Heart left ventricle (tissue), 16 donors: ENCODE measurements at regions not wholly inside any gene's neighbourhood (a gene's known extent, or its start where the extent isn't known, plus 50 kb on each side); places are given as distances from the start of the nearest gene placed in this dataset.

Source experiments
- ATAC-seq, 4 donors: fragments of 200-7000 bp; cut with Tn5 transposase; one replicate each; pipeline ENCODE4 v1.9.1; 2020 to 2022; ENCODE audit warnings: moderate library complexity in 4 of 4, mild to moderate bottlenecking in 3 of 4, moderate number of reproducible peaks in 1 of 4
- DNase-seq, 5 donors: peaks; one replicate each; pipeline ENCODE4 v3.0.0-alpha.2; 2020
- H3K27ac ChIP-seq, 12 donors: fragments of 200-600 bp; sonication (generic) in 4 of 12; one replicate each; pipeline versions ENCODE4 v1.5.0 to v1.8.0; 2016 to 2022; ENCODE audit warnings: mild to moderate bottlenecking in 2 of 12
- H3K27me3 ChIP-seq, 9 donors: fragments of 200-600 bp; sonication (generic) in 2 of 9; one replicate each; pipeline versions ENCODE4 v1.5.1 to v1.8.0; 2016 to 2022; ENCODE audit warnings: mild to moderate bottlenecking in 3 of 9
- H3K36me3 ChIP-seq, 9 donors: fragments of 200-600 bp; sonication (generic) in 2 of 9; one replicate each; pipeline versions ENCODE4 v1.5.0 to v1.8.0; 2018 to 2022; ENCODE audit warnings: mild to moderate bottlenecking in 2 of 9
- H3K4me1 ChIP-seq, 12 donors: fragments of 200-600 bp; sonication (generic) in 4 of 12; one replicate each; pipeline versions ENCODE4 v1.5.0 to v1.8.0; 2016 to 2022; ENCODE audit warnings: mild to moderate bottlenecking in 3 of 12
- H3K4me3 ChIP-seq, 12 donors: fragments of 200-600 bp; sonication (generic) in 4 of 12; one replicate each; pipeline versions ENCODE4 v1.5.0 to v1.8.0; 2017 to 2022; ENCODE audit warnings: mild to moderate bottlenecking in 9 of 12, moderate library complexity in 4 of 12
- H3K9me3 ChIP-seq, 12 donors: fragments of 200-600 bp; sonication (generic) in 4 of 12; one replicate each; pipeline versions ENCODE4 v1.5.0 to v1.8.0; 2016 to 2022; ENCODE audit warnings: mild to moderate bottlenecking in 1 of 12
- POLR2A ChIP-seq, 2 donors: fragments of 450-650 bp; IDR thresholded peaks; one replicate each; pipeline ENCODE4 v1.6.1; 2017; ENCODE audit warnings: antibody characterized with exemption in 2 of 2, mild to moderate bottlenecking in 2 of 2, moderate library complexity in 2 of 2
- WGBS, 4 donors: extraction: QIAGEN DNeasy Blood & Tissue Kit in 2 of 4; methylation state at CpG; one replicate each; pipeline versions ENCODE4 v1.1.5 to v1.1.7; 2013 to 2018; 5-methylcytosine and 5-hydroxymethylcytosine counted together
- intact Hi-C, 10 donors: fragments of 100-400 bp; cut with DNase I; formaldehyde crosslinking; loops; one replicate each; pipeline versions ENCODE4 v1.11.1 to v1.14.2; 2022
- TF ChIP-seq, protein P1 (sequence below), 12 donors: fragments of 200-600 bp; sonication (generic) in 4 of 12; IDR thresholded peaks; one replicate each; pipeline versions ENCODE4 v1.5.0 to v1.8.0; 2018 to 2022; ENCODE audit warnings: antibody characterized with exemption in 12 of 12, mild to moderate bottlenecking in 5 of 12
- donor health status: ischemic (EF 13 %, LVEDD 7.1; RV severe dilation, severe dysfunction).
- donor health status: healthy with polysubstance abuse.
- donor health status: DM: no; HTN: yes; CAD: no.
- donor health status: DM: no; HTN: no; CAD: no.
- donor health status: ischemic (EF 25% LVEDD 6.9; RV normal size, moderate dysfunction).
- donor health status: ischemic (EF 25% LVEDD 5.7; RV mildly dilated, moderate dysfunction).
- donor health status: healthy.
- donor health status: DM: yes; HTN: yes; CAD: no.
- donor health status: ischemic (EF 35%, LVEDD 5.7; RV mildly dilated, moderate dysfunction).
- donor health status: nonischemic (EF 11% LVEDD 7.7; RV severe dilation, severe dysfunction).
- donor health status: DM: yes; HTN: yes; CAD: no.
- donor health status: PGD.
- donor health status: ischemic (EF 29% LVEDD 5.4; RV normal size, mild dysfunction).
- donor health status: nonischemic (EF 23%, LVEDD 6.1; RV moderate dilation, normal function).

DNA sequence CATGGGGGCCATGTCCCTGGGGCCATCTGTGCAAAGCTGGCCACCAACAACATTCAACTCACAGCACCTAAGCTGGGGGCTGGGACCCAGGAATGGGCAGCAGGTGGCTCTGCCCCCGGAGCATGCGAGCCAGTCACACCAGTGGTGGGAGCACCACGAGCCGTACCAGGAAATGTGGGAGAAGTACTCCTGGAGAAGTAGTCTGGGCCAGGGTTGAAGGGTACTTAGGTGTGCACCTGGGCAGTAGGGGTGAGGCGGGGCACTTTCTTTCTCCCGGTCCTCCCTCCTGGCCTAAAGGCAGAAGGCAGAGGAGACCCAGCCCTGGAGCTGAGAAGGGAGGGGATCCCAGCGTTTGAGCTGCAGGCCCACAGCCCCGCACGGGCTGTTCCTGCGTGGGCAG is 94.2 kb downstream of the PLXNA1 start:
- H3K4me3 ChIP-seq: no peak overlapping the region
- no peak for ATAC-seq

DNA sequence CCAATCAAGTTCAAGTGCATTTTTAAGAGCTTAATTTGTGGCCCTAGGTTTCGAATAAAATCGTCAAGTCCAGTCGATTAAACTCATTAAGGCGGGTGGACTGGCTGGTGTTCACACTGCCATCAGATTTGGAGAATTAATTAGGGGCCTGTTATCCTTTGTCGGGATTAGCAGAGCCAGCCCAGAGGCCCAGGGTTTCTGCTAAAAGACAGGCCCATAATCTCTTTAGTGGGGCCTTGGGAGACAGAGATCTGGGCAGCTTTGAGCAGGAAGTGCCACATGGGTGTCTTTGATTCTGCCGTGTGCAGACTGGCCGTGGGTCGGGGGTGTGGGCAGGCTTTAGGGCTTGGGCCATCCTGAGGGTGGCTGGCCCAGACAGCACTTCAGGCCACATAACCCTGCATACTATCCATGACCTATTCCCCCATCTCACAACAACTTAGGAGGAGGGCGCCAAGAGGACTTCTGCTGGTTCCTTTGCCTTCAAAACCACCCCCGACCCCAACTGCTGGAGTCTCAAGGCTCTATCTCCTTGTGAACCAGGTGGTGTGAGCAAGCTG is 94.7 kb downstream of the PLXNA1 start:
- no peaks in the 10 kb centered on the region for H3K36me3 ChIP-seq
- H3K4me3 ChIP-seq: no peak overlapping the region
- H3K4me1 ChIP-seq: peaks cover 0 to 11% (median 0%) of the 10 kb centered on the region in 12 donors
- DNase-seq (peak in 1 of 5 donors; percentile 6), ATAC-seq (no peak)
- H3K9me3 ChIP-seq: no peaks in the 10 kb centered on the region
- WGBS, 4 donors: 85 to 88% (median 86%) methylated on average over 10 of the region's 10 CpGs
- no peak overlapping the region for H3K27ac ChIP-seq
- no peaks in the 10 kb centered on the region for H3K27me3 ChIP-seq
- no peak for TF ChIP-seq POLR2A (IDR thresholded peaks at IDR 0.05)
- TF ChIP-seq, protein P1, sequence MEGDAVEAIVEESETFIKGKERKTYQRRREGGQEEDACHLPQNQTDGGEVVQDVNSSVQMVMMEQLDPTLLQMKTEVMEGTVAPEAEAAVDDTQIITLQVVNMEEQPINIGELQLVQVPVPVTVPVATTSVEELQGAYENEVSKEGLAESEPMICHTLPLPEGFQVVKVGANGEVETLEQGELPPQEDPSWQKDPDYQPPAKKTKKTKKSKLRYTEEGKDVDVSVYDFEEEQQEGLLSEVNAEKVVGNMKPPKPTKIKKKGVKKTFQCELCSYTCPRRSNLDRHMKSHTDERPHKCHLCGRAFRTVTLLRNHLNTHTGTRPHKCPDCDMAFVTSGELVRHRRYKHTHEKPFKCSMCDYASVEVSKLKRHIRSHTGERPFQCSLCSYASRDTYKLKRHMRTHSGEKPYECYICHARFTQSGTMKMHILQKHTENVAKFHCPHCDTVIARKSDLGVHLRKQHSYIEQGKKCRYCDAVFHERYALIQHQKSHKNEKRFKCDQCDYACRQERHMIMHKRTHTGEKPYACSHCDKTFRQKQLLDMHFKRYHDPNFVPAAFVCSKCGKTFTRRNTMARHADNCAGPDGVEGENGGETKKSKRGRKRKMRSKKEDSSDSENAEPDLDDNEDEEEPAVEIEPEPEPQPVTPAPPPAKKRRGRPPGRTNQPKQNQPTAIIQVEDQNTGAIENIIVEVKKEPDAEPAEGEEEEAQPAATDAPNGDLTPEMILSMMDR (IDR thresholded peaks at IDR 0.05): no peak
- intact Hi-C loops: no loop called here

More for the DNA sequence above, 94.2 kb downstream of the PLXNA1 start:
- intact Hi-C loops: no loop called here
- DNase-seq: peak in 1 of 5 donors; percentile 21
- H3K4me1 ChIP-seq: peaks cover 0 to 11% (median 0%) of the 10 kb centered on the region in 12 donors
- H3K9me3 ChIP-seq: no peaks in the 10 kb centered on the region
- H3K36me3 ChIP-seq: no peaks in the 10 kb centered on the region
- TF ChIP-seq POLR2A (IDR thresholded peaks at IDR 0.05): no peak
- whole genome bisulfite sequencing, 4 donors: 87 to 96% (median 93%) methylated on average over 8 to 10 of the region's 10 CpGs
- H3K27me3 ChIP-seq: no peaks in the 10 kb centered on the region
- no peak overlapping the region for H3K27ac ChIP-seq

DNA sequence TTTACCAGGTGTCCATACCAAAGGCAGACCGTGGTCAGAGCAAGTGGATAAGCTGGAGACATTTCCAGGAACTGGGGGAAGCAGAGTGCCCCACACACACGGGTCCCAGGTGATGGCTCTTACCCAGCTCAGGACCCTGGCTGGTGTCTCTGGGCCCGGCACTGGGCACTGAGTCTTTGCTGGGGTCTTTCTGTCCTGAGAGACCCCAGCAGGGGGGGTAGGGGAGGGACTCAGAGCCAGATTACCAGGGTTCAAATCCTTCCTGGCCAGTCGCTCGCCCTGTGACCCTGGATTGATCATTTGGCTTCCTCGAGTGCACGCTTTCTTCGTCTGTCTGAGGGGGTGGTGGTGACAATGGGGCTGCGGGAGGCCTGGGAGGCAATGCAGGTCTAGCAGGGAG is 95.7 kb downstream of the PLXNA1 start:
- intact Hi-C loops: no loop called here
- DNase-seq (peak in 1 of 5 donors; percentile 8), ATAC-seq (no peak)
- Histone ChIP-seq H3K27me3 (no peaks in the 10 kb centered on the region), H3K36me3 (no peaks in the 10 kb centered on the region), H3K4me1 (peaks cover 0 to 4% (median 0%) of the 10 kb centered on the region in 12 donors), H3K27ac (no peak overlapping the region), H3K9me3 (no peaks in the 10 kb centered on the region), H3K4me3 (no peak overlapping the region)
- 75 to 87% (median 80%) methylated on average over 9 of the region's 9 CpGs for WGBS, 4 donors
- no peak for TF ChIP-seq POLR2A (IDR thresholded peaks at IDR 0.05)
- TF ChIP-seq, protein P1 (IDR thresholded peaks at IDR 0.05): no peak

DNA sequence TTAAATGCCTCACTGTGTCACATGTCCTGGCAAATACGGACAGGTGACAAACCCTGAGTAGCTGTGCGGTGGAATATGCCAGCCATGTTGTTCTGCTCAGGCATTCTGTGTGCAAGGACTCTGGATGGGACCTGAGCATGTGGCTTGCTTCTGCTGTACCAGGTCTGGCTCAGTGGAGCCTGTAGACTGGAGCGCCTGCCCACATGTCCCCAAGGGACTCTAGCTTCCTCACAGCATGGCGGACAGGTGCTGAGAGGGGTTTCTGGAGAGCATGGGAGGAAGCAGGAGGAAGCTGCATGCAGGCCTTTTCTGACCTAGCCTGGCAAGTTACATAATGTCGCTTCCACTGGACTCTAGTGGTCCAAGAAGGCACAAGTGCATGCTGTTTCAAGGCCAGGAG is 96.3 kb downstream of the PLXNA1 start:
- WGBS, 4 donors: 82 to 91% (median 83%) methylated on average over 4 to 5 of the region's 5 CpGs
- DNase-seq (peak in 1 of 5 donors; percentile 15), ATAC-seq (no peak)
- Histone ChIP-seq H3K4me1 (peaks cover 0 to under 1% (median 0%) of the 10 kb centered on the region in 12 donors), H3K9me3 (no peaks in the 10 kb centered on the region), H3K27ac (no peak overlapping the region), H3K27me3 (no peaks in the 10 kb centered on the region), H3K36me3 (no peaks in the 10 kb centered on the region), H3K4me3 (no peak overlapping the region)
- intact Hi-C loops: no loop called here
- no peak for TF ChIP-seq POLR2A (IDR thresholded peaks at IDR 0.05)
- TF ChIP-seq, protein P1 (IDR thresholded peaks at IDR 0.05): no peak
